ENCODE measurements at regions not wholly inside any gene's neighbourhood (a gene's known extent, or its start where the extent isn't known, plus 50 kb on each side); places are given as distances from the start of the nearest gene placed in this dataset.

DNA sequence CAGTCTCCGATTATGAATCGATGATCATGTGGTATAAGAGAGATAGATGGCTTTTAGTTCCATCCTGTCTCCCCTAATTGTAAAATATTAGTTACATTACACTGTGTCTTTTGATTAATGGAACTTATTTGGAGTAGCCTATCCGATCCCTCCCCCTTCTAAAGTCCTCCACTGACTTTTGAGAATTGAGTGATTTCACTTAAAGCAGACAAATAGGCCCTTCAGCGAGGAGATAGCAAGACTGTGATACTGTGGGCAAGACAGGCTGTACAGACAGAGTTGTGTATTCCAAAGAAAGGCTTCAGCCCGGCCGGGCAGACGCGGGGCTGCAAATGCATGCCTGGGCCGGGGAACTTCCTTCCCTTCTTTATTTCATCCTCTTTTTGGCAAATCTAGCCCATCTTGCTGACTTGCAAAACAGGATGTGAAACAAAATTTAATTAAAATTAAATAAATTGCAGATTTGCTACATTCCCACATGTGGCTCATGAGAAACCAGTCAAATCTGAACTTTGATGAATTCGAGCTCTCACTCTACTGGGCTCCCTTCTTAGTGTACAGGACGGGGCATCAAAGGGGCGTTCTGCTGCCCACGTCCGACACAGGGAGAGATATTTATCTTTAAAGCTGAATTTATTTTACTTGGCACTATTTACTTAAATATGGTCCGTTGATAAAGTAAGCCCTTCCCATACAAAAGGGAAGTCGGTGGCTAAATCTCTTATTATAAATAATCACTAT lies 314.8 kb downstream of the ZNF536 start:
- no peak for TF ChIP-seq EP300 (conservative IDR thresholded peaks at IDR 0.05; ENCODE audit: poor library complexity, severe bottlenecking)
- no peak for TF ChIP-seq MXI1 (conservative IDR thresholded peaks at IDR 0.05; ENCODE audit: poor library complexity, severe bottlenecking)
- TF ChIP-seq TAF1 (IDR thresholded peaks at IDR 0.05; ENCODE audit: low read depth): no peak
- TF ChIP-seq, protein P1, sequence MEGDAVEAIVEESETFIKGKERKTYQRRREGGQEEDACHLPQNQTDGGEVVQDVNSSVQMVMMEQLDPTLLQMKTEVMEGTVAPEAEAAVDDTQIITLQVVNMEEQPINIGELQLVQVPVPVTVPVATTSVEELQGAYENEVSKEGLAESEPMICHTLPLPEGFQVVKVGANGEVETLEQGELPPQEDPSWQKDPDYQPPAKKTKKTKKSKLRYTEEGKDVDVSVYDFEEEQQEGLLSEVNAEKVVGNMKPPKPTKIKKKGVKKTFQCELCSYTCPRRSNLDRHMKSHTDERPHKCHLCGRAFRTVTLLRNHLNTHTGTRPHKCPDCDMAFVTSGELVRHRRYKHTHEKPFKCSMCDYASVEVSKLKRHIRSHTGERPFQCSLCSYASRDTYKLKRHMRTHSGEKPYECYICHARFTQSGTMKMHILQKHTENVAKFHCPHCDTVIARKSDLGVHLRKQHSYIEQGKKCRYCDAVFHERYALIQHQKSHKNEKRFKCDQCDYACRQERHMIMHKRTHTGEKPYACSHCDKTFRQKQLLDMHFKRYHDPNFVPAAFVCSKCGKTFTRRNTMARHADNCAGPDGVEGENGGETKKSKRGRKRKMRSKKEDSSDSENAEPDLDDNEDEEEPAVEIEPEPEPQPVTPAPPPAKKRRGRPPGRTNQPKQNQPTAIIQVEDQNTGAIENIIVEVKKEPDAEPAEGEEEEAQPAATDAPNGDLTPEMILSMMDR (IDR thresholded peaks at IDR 0.05; ENCODE audit: poor library complexity, severe bottlenecking): no peak
- no peak for TF ChIP-seq POLR2AphosphoS5 (IDR thresholded peaks at IDR 0.05)
- TF ChIP-seq RAD21 (conservative IDR thresholded peaks at IDR 0.05): no peak
- TF ChIP-seq, protein P2, sequence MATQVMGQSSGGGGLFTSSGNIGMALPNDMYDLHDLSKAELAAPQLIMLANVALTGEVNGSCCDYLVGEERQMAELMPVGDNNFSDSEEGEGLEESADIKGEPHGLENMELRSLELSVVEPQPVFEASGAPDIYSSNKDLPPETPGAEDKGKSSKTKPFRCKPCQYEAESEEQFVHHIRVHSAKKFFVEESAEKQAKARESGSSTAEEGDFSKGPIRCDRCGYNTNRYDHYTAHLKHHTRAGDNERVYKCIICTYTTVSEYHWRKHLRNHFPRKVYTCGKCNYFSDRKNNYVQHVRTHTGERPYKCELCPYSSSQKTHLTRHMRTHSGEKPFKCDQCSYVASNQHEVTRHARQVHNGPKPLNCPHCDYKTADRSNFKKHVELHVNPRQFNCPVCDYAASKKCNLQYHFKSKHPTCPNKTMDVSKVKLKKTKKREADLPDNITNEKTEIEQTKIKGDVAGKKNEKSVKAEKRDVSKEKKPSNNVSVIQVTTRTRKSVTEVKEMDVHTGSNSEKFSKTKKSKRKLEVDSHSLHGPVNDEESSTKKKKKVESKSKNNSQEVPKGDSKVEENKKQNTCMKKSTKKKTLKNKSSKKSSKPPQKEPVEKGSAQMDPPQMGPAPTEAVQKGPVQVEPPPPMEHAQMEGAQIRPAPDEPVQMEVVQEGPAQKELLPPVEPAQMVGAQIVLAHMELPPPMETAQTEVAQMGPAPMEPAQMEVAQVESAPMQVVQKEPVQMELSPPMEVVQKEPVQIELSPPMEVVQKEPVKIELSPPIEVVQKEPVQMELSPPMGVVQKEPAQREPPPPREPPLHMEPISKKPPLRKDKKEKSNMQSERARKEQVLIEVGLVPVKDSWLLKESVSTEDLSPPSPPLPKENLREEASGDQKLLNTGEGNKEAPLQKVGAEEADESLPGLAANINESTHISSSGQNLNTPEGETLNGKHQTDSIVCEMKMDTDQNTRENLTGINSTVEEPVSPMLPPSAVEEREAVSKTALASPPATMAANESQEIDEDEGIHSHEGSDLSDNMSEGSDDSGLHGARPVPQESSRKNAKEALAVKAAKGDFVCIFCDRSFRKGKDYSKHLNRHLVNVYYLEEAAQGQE (IDR thresholded peaks at IDR 0.05; ENCODE audit: borderline replicate concordance): no peak
- TF ChIP-seq EZH2 (IDR thresholded peaks at IDR 0.05; ENCODE audit: borderline replicate concordance, insufficient read depth, low read length, poor library complexity, severe bottlenecking): no peak
- no peak for TF ChIP-seq SMC3 (conservative IDR thresholded peaks at IDR 0.05; ENCODE audit: poor library complexity)
- Histone ChIP-seq H3K36me3 (ENCODE audit: insufficient read depth, low read length) (no peaks in the 10 kb centered on the region), H3K27me3 (ENCODE audit: insufficient read depth, low read depth, low read length) (no peaks in the 10 kb centered on the region), H2AFZ (ENCODE audit: low read depth, low read length) (no peak overlapping the region), H3K9me3 (ENCODE audit: low read length) (no peaks in the 10 kb centered on the region), H4K20me1 (ENCODE audit: insufficient read depth) (no peaks in the 10 kb centered on the region), H3K79me2 (replicated peaks; ENCODE audit: insufficient read depth, low read length) (no peaks in the 10 kb centered on the region), H3K9ac (ENCODE audit: low read length) (peak overlapping the region; percentile 11), H3K27ac (ENCODE audit: low read length) (peak overlapping the region; percentile 51), H3K4me2 (ENCODE audit: low read length) (peak overlapping the region; percentile 50), H3F3A (ENCODE audit: insufficient read depth, low read length, poor library complexity, severe bottlenecking) (no peaks in the 10 kb centered on the region), H3K4me3 (ENCODE audit: low read length) (peak overlapping the region; percentile 47), H3K9me2 (ENCODE audit: insufficient read depth, low read length) (no peaks in the 10 kb centered on the region)

DNA sequence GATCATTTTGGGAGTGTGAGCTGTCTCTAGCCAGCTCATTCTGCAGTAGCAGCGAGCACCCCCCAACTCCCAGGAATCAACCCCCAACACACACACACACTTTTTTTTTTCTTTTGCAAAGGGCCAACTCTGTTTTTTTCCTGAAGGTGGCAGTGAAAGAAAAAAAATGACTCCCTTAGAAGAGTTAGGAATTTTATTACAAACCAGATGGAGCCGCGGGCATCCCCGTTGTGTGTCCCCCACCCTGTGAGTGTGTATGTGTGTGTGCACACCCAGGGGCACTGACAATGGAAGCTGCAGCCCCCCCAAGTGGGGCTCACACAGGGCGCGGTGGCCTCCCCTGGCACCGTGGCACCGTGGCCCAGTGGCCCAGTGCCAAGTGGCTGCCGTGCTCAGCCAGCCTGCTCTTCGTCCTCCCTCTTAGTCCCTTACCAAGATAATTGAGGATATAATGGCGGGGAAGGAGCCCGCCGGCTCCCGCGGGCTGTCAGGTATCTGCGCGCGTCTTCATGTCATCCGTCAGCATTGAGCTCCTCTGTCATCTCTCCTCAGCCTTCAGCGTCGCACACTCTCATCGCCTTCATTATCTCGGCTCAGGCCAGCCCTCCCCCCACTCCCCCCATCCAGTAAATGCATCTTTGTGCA lies 314.1 kb downstream of the ZNF536 start:
- H3K4me2 ChIP-seq (ENCODE audit: low read length): peak overlapping the region; percentile 50
- H3K36me3 ChIP-seq (ENCODE audit: insufficient read depth, low read length): no peaks in the 10 kb centered on the region
- no peak overlapping the region for H2AFZ ChIP-seq (ENCODE audit: low read depth, low read length)
- no peaks in the 10 kb centered on the region for H3K9me2 ChIP-seq (ENCODE audit: insufficient read depth, low read length)
- H4K20me1 ChIP-seq (ENCODE audit: insufficient read depth): no peaks in the 10 kb centered on the region
- H3K9ac ChIP-seq (ENCODE audit: low read length): peak overlapping the region; percentile 32
- H3K79me2 ChIP-seq (replicated peaks; ENCODE audit: insufficient read depth, low read length): no peaks in the 10 kb centered on the region
- no peaks in the 10 kb centered on the region for H3F3A ChIP-seq (ENCODE audit: insufficient read depth, low read length, poor library complexity, severe bottlenecking)
- no peaks in the 10 kb centered on the region for H3K9me3 ChIP-seq (ENCODE audit: low read length)
- TF ChIP-seq EZH2 (IDR thresholded peaks at IDR 0.05; ENCODE audit: borderline replicate concordance, insufficient read depth, low read length, poor library complexity, severe bottlenecking) (no peak), EP300 (conservative IDR thresholded peaks at IDR 0.05; ENCODE audit: poor library complexity, severe bottlenecking) (peak; percentile 77), RAD21 (conservative IDR thresholded peaks at IDR 0.05) (peak; percentile 79), MXI1 (conservative IDR thresholded peaks at IDR 0.05; ENCODE audit: poor library complexity, severe bottlenecking) (no peak), SMC3 (conservative IDR thresholded peaks at IDR 0.05; ENCODE audit: poor library complexity) (peak; percentile 82), TAF1 (IDR thresholded peaks at IDR 0.05; ENCODE audit: low read depth) (no peak), POLR2AphosphoS5 (IDR thresholded peaks at IDR 0.05) (peak; percentile 45)
- TF ChIP-seq, protein P2 (IDR thresholded peaks at IDR 0.05; ENCODE audit: borderline replicate concordance): no peak
- TF ChIP-seq, protein P1 (IDR thresholded peaks at IDR 0.05; ENCODE audit: poor library complexity, severe bottlenecking): peak; percentile 76
- no peaks in the 10 kb centered on the region for H3K27me3 ChIP-seq (ENCODE audit: insufficient read depth, low read depth, low read length)
- H3K4me3 ChIP-seq (ENCODE audit: low read length): peak overlapping the region; percentile 47
- H3K27ac ChIP-seq (ENCODE audit: low read length): peak overlapping the region; percentile 51

Measured in neural cell (in vitro differentiated cells).